ENCODE measurements at regions not wholly inside any gene's neighbourhood (a gene's known extent, or its start where the extent isn't known, plus 50 kb on each side); places are given as distances from the start of the nearest gene placed in this dataset.
"Not testable (repeated sequence)": the region's sequence is repeated elsewhere in the genome, so short reads cannot be mapped to it uniquely, and the experiment has no call there.

- no peaks in the 10 kb centered on the region for H3K9me3 ChIP-seq (ENCODE audit: control insufficient read depth, low read length)
- H3K27me3 ChIP-seq (ENCODE audit: control insufficient read depth, insufficient read depth) = no peaks in the 10 kb centered on the region
- H3K4me1 ChIP-seq (ENCODE audit: control insufficient read depth, insufficient read depth, low read length) = no peaks in the 10 kb centered on the region
- no peak overlapping the region for H3K4me3 ChIP-seq (ENCODE audit: low read length)
- ATAC-seq (no peak), DNase-seq (no peak)
- intact Hi-C loops (cut with DNase I) = no loop called here
- no peak overlapping the region for H3K27ac ChIP-seq (ENCODE audit: low read length)
Measured at GRCh38 chr7:93030605-93031225, 87.1 kb downstream of the SAMD9 start.

- ATAC-seq = no peak
- no peak overlapping the region for H3K27ac ChIP-seq (ENCODE audit: low read length)
- 91% methylated on average over 7 of the region's 7 CpGs for WGBS
- DNase-seq = no peak
- H3K4me1 ChIP-seq (ENCODE audit: control insufficient read depth, insufficient read depth, low read length) = no peaks in the 10 kb centered on the region
- intact Hi-C loops (cut with DNase I) = no loop called here
- H3K27me3 ChIP-seq (ENCODE audit: control insufficient read depth, insufficient read depth) = no peaks in the 10 kb centered on the region
- no peak overlapping the region for H3K4me3 ChIP-seq (ENCODE audit: low read length)
- no peaks in the 10 kb centered on the region for H3K9me3 ChIP-seq (ENCODE audit: control insufficient read depth, low read length)
Measured at GRCh38 chr7:93029056-93029455, 88.7 kb downstream of the SAMD9 start.

GRCh38 chr7:93028610-93029009, 89.2 kb downstream of the SAMD9 start:
- no peak for DNase-seq
- intact Hi-C loops (cut with DNase I) = no loop called here
- 78% methylated on average over 3 of the region's 3 CpGs for WGBS
- Histone ChIP-seq H3K4me3 (ENCODE audit: low read length) (no peak overlapping the region), H3K27ac (ENCODE audit: low read length) (no peak overlapping the region), H3K27me3 (ENCODE audit: control insufficient read depth, insufficient read depth) (no peaks in the 10 kb centered on the region), H3K4me1 (ENCODE audit: control insufficient read depth, insufficient read depth, low read length) (no peaks in the 10 kb centered on the region), H3K9me3 (ENCODE audit: control insufficient read depth, low read length) (no peaks in the 10 kb centered on the region)
- no peak for ATAC-seq

- ATAC-seq (no peak), DNase-seq (no peak)
- H3K27ac ChIP-seq (ENCODE audit: low read length) = no peak overlapping the region
- H3K4me1 ChIP-seq (ENCODE audit: control insufficient read depth, insufficient read depth, low read length) = no peaks in the 10 kb centered on the region
- H3K9me3 ChIP-seq (ENCODE audit: control insufficient read depth, low read length) = no peaks in the 10 kb centered on the region
- WGBS = 76% methylated on average over 5 of the region's 5 CpGs
- H3K4me3 ChIP-seq (ENCODE audit: low read length) = no peak overlapping the region
- intact Hi-C loops (cut with DNase I) = no loop called here
- no peaks in the 10 kb centered on the region for H3K27me3 ChIP-seq (ENCODE audit: control insufficient read depth, insufficient read depth)
Measured at GRCh38 chr7:93027044-93027443, 90.7 kb downstream of the SAMD9 start.

GRCh38 chr7:93026425-93026824, 91.4 kb downstream of the SAMD9 start:
- ATAC-seq = no peak
- 67% methylated on average over 3 of the region's 3 CpGs for WGBS

GRCh38 chr7:93025389-93025788, 92.4 kb downstream of the SAMD9 start:
- WGBS = 92% methylated on average over 2 of the region's 2 CpGs
- no peak overlapping the region for H3K27ac ChIP-seq (ENCODE audit: low read length)
- H3K9me3 ChIP-seq (ENCODE audit: control insufficient read depth, low read length) = no peaks in the 10 kb centered on the region
- ATAC-seq = no peak
- no peak overlapping the region for H3K4me3 ChIP-seq (ENCODE audit: low read length)
- intact Hi-C loops (cut with DNase I) = no loop called here
- DNase-seq = no peak
- H3K27me3 ChIP-seq (ENCODE audit: control insufficient read depth, insufficient read depth) = no peaks in the 10 kb centered on the region
- H3K4me1 ChIP-seq (ENCODE audit: control insufficient read depth, insufficient read depth, low read length) = no peaks in the 10 kb centered on the region

More at GRCh38 chr7:93026425-93026824, 91.4 kb downstream of the SAMD9 start:
- no peaks in the 10 kb centered on the region for H3K9me3 ChIP-seq (ENCODE audit: control insufficient read depth, low read length)
- no peak for DNase-seq
- no peak overlapping the region for H3K27ac ChIP-seq (ENCODE audit: low read length)
- H3K4me1 ChIP-seq (ENCODE audit: control insufficient read depth, insufficient read depth, low read length) = no peaks in the 10 kb centered on the region
- intact Hi-C loops (cut with DNase I) = no loop called here
- H3K4me3 ChIP-seq (ENCODE audit: low read length) = no peak overlapping the region
- H3K27me3 ChIP-seq (ENCODE audit: control insufficient read depth, insufficient read depth) = no peaks in the 10 kb centered on the region

- H3K4me1 ChIP-seq (ENCODE audit: control insufficient read depth, insufficient read depth, low read length); H3K27ac ChIP-seq (ENCODE audit: low read length); DNase-seq; H3K9me3 ChIP-seq (ENCODE audit: control insufficient read depth, low read length); intact Hi-C loops (cut with DNase I); H3K27me3 ChIP-seq (ENCODE audit: control insufficient read depth, insufficient read depth); H3K4me3 ChIP-seq (ENCODE audit: low read length); ATAC-seq: not testable (repeated sequence)
- WGBS = 96% methylated on average over 6 of the region's 6 CpGs
Measured at GRCh38 chr7:93022931-93023478, 94.8 kb downstream of the SAMD9 start.

GRCh38 chr7:93021748-93022147, 96.0 kb downstream of the SAMD9 start:
- Histone ChIP-seq H3K4me3 (ENCODE audit: low read length) (no peak overlapping the region), H3K27ac (ENCODE audit: low read length) (no peak overlapping the region), H3K4me1 (ENCODE audit: control insufficient read depth, insufficient read depth, low read length) (no peaks in the 10 kb centered on the region), H3K27me3 (ENCODE audit: control insufficient read depth, insufficient read depth) (no peaks in the 10 kb centered on the region), H3K9me3 (ENCODE audit: control insufficient read depth, low read length) (no peaks in the 10 kb centered on the region)
- no peak for ATAC-seq
- no peak for DNase-seq
- WGBS = 72% methylated on average over 2 of the region's 2 CpGs
- intact Hi-C loops (cut with DNase I) = no loop called here

- H3K4me1 ChIP-seq (ENCODE audit: control insufficient read depth, insufficient read depth, low read length) = no peaks in the 10 kb centered on the region
- DNase-seq (no peak), ATAC-seq (no peak)
- no peaks in the 10 kb centered on the region for H3K9me3 ChIP-seq (ENCODE audit: control insufficient read depth, low read length)
- whole genome bisulfite sequencing = 89% methylated on average over 2 of the region's 2 CpGs
- H3K27me3 ChIP-seq (ENCODE audit: control insufficient read depth, insufficient read depth) = no peaks in the 10 kb centered on the region
- no peak overlapping the region for H3K27ac ChIP-seq (ENCODE audit: low read length)
- intact Hi-C loops (cut with DNase I) = no loop called here
- H3K4me3 ChIP-seq (ENCODE audit: low read length) = no peak overlapping the region
Measured at GRCh38 chr7:93018716-93019115, 99.1 kb downstream of the SAMD9 start.

- no peak overlapping the region for H3K4me3 ChIP-seq (ENCODE audit: low read length)
- H3K9me3 ChIP-seq (ENCODE audit: control insufficient read depth, low read length) = no peaks in the 10 kb centered on the region
- ATAC-seq (no peak), DNase-seq (no peak)
- intact Hi-C loops (cut with DNase I) = no loop called here
- no peaks in the 10 kb centered on the region for H3K4me1 ChIP-seq (ENCODE audit: control insufficient read depth, insufficient read depth, low read length)
- H3K27ac ChIP-seq (ENCODE audit: low read length) = no peak overlapping the region
- WGBS = 69% methylated on average over 8 of the region's 8 CpGs
- H3K27me3 ChIP-seq (ENCODE audit: control insufficient read depth, insufficient read depth) = no peaks in the 10 kb centered on the region
Measured at GRCh38 chr7:93016681-93017381, 100.9 kb downstream of the SAMD9 start.

GRCh38 chr7:93015779-93016481, 101.8 kb downstream of the SAMD9 start:
- H3K27ac ChIP-seq (ENCODE audit: low read length) = no peak overlapping the region
- ATAC-seq (peak in 1 of 2 donors; percentile 16), DNase-seq (no peak)
- WGBS = 24% methylated on average over 5 of the region's 5 CpGs
- no peak overlapping the region for H3K4me3 ChIP-seq (ENCODE audit: low read length)
- H3K9me3 ChIP-seq (ENCODE audit: control insufficient read depth, low read length) = no peaks in the 10 kb centered on the region
- intact Hi-C loops (cut with DNase I) = no loop called here
- H3K4me1 ChIP-seq (ENCODE audit: control insufficient read depth, insufficient read depth, low read length) = no peaks in the 10 kb centered on the region
- H3K27me3 ChIP-seq (ENCODE audit: control insufficient read depth, insufficient read depth) = no peaks in the 10 kb centered on the region
